ENCODE measurements at regions not wholly inside any gene's neighbourhood (a gene's known extent, or its start where the extent isn't known, plus 50 kb on each side); places are given as distances from the start of the nearest gene placed in this dataset.
"Not testable (repeated sequence)": the region's sequence is repeated elsewhere in the genome, so short reads cannot be mapped to it uniquely, and the experiment has no call there.

DNA sequence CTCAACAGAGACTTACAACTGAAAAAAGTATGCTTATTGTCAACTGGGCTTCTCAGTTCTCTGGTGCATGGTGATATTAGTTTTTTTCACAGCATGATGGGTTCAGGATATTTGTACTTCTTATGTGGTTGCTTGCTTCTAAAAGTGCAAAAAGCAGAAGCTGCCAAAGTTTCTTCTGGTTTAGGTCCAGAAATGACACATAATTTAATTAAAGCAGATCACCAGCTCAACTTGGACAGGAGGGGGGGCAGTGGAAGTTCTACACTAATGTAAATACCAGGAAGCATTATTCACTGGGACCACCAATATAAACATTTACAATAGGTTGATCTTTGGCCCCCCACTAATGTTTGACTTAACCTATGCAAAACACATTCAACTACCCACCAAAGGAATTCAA is 354.8 kb upstream of the BRINP3 start:
- no peak for DNase-seq (ENCODE audit: low read depth)
- Histone ChIP-seq H3K9me3 (ENCODE audit: control insufficient read depth, low read length) (peaks cover 3% of the 10 kb centered on the region), H3K36me3 (ENCODE audit: control insufficient read depth, insufficient read depth, low read length, severe bottlenecking) (no peaks in the 10 kb centered on the region), H3K27me3 (replicated peaks; ENCODE audit: control insufficient read depth, insufficient read depth, low read length) (no peaks in the 10 kb centered on the region), H3K9ac (ENCODE audit: low read length) (no peak overlapping the region), H3K4me1 (ENCODE audit: control insufficient read depth, insufficient read depth, low read length) (no peaks in the 10 kb centered on the region), H3K4me3 (ENCODE audit: low read length) (no peak overlapping the region)

DNA sequence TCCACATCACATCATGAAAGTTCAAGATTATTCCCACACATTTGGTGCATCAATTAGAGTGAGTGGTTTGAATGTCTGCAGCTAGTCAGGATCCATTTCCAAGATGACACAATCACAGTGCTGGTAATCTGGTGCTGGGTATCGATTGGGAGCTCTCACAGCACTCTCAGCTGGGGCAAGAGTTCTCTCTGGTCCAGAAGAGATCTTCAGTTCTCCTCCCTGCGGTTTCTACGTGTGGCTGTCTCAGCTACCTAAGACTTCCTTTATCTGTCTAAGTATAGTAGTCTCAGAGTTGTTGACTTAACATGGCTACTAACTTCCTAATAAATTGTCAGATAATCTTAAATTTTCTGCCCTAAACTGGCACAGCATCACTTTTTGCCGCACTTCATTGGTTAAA is 358.0 kb upstream of the BRINP3 start:
- no peaks in the 10 kb centered on the region for H3K9me3 ChIP-seq (ENCODE audit: control insufficient read depth, low read length)
- no peak for DNase-seq (ENCODE audit: low read depth)

GRCh38 chr1:190837200-190837599 is 359.5 kb upstream of the BRINP3 start:
- not testable (repeated sequence) for H3K36me3 ChIP-seq (ENCODE audit: control insufficient read depth, insufficient read depth, low read length, severe bottlenecking); H3K4me1 ChIP-seq (ENCODE audit: control insufficient read depth, insufficient read depth, low read length); H3K4me3 ChIP-seq (ENCODE audit: low read length); DNase-seq (ENCODE audit: low read depth); H3K9ac ChIP-seq (ENCODE audit: low read length); H3K27me3 ChIP-seq (replicated peaks; ENCODE audit: control insufficient read depth, insufficient read depth, low read length); H3K9me3 ChIP-seq (ENCODE audit: control insufficient read depth, low read length)

More for the DNA sequence above, 358.0 kb upstream of the BRINP3 start:
- no peaks in the 10 kb centered on the region for H3K4me1 ChIP-seq (ENCODE audit: control insufficient read depth, insufficient read depth, low read length)
- H3K36me3 ChIP-seq (ENCODE audit: control insufficient read depth, insufficient read depth, low read length, severe bottlenecking) = no peaks in the 10 kb centered on the region
- H3K4me3 ChIP-seq (ENCODE audit: low read length) = no peak overlapping the region
- H3K9ac ChIP-seq (ENCODE audit: low read length) = no peak overlapping the region
- no peaks in the 10 kb centered on the region for H3K27me3 ChIP-seq (replicated peaks; ENCODE audit: control insufficient read depth, insufficient read depth, low read length)

GRCh38 chr1:190837888-190838287 is 360.2 kb upstream of the BRINP3 start:
- H3K9me3 ChIP-seq (ENCODE audit: control insufficient read depth, low read length) = no peaks in the 10 kb centered on the region
- H3K9ac ChIP-seq (ENCODE audit: low read length) = no peak overlapping the region
- no peaks in the 10 kb centered on the region for H3K36me3 ChIP-seq (ENCODE audit: control insufficient read depth, insufficient read depth, low read length, severe bottlenecking)
- no peaks in the 10 kb centered on the region for H3K4me1 ChIP-seq (ENCODE audit: control insufficient read depth, insufficient read depth, low read length)
- no peak for DNase-seq (ENCODE audit: low read depth)
- no peaks in the 10 kb centered on the region for H3K27me3 ChIP-seq (replicated peaks; ENCODE audit: control insufficient read depth, insufficient read depth, low read length)
- H3K4me3 ChIP-seq (ENCODE audit: low read length) = no peak overlapping the region

GRCh38 chr1:190847166-190847565 is 369.5 kb upstream of the BRINP3 start:
- no peak overlapping the region for H3K4me3 ChIP-seq (ENCODE audit: low read length)
- H3K4me1 ChIP-seq (ENCODE audit: control insufficient read depth, insufficient read depth, low read length) = no peaks in the 10 kb centered on the region
- no peak overlapping the region for H3K9ac ChIP-seq (ENCODE audit: low read length)
- H3K36me3 ChIP-seq (ENCODE audit: control insufficient read depth, insufficient read depth, low read length, severe bottlenecking) = no peaks in the 10 kb centered on the region
- H3K9me3 ChIP-seq (ENCODE audit: control insufficient read depth, low read length) = no peaks in the 10 kb centered on the region
- DNase-seq (ENCODE audit: low read depth) = no peak
- H3K27me3 ChIP-seq (replicated peaks; ENCODE audit: control insufficient read depth, insufficient read depth, low read length) = no peaks in the 10 kb centered on the region

GRCh38 chr1:190849346-190849745 is 371.7 kb upstream of the BRINP3 start:
- no peaks in the 10 kb centered on the region for H3K27me3 ChIP-seq (replicated peaks; ENCODE audit: control insufficient read depth, insufficient read depth, low read length)
- H3K9ac ChIP-seq (ENCODE audit: low read length) = no peak overlapping the region
- no peaks in the 10 kb centered on the region for H3K4me1 ChIP-seq (ENCODE audit: control insufficient read depth, insufficient read depth, low read length)
- H3K9me3 ChIP-seq (ENCODE audit: control insufficient read depth, low read length) = no peaks in the 10 kb centered on the region
- H3K36me3 ChIP-seq (ENCODE audit: control insufficient read depth, insufficient read depth, low read length, severe bottlenecking) = no peaks in the 10 kb centered on the region
- H3K4me3 ChIP-seq (ENCODE audit: low read length) = no peak overlapping the region
- no peak for DNase-seq (ENCODE audit: low read depth)

DNA sequence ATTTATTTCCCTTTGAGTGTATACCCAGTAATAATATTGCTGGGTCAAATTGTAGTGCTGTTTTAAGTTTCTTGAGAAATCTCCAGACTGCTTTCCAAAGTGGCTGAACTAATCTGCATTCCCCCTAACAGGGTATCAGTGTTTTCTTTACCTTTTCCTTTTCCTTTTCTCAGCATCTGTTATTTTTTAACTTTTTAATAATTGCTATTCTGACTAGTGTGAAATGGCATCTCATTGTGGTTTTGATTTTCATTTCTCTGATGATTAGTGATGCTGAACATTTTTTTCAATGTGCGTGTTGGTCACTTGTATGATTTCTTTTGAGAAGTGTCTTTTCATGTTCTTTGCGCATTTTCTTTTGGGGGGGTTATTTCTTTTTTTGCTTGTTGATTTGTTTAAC is 374.9 kb upstream of the BRINP3 start:
- Histone ChIP-seq H3K36me3 (ENCODE audit: control insufficient read depth, insufficient read depth, low read length, severe bottlenecking) (no peaks in the 10 kb centered on the region), H3K27me3 (replicated peaks; ENCODE audit: control insufficient read depth, insufficient read depth, low read length) (no peaks in the 10 kb centered on the region), H3K9ac (ENCODE audit: low read length) (no peak overlapping the region), H3K4me1 (ENCODE audit: control insufficient read depth, insufficient read depth, low read length) (no peaks in the 10 kb centered on the region), H3K4me3 (ENCODE audit: low read length) (no peak overlapping the region), H3K9me3 (ENCODE audit: control insufficient read depth, low read length) (no peaks in the 10 kb centered on the region)
- DNase-seq (ENCODE audit: low read depth) = no peak

DNA sequence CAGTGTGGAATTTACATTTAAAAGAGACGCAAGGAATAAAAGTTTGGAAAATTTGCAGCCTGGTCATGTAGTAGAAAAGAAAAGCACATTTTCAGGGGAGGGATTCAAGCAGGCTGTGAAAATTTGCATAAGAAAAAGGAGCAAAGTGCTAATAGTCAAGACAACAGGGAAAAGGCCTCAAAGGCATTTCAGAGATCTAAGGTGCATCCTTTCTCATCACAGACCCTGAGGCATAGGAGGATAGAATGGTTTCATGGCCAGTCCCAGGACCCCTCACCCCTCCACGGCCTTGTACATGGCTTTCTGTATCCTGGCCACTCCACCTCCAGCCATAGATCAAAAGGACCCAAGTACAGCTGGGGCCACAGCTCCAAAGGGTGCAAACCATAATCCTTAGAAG is 380.5 kb upstream of the BRINP3 start:
- no peak for DNase-seq (ENCODE audit: low read depth)
- H3K9ac ChIP-seq (ENCODE audit: low read length) = no peak overlapping the region
- no peaks in the 10 kb centered on the region for H3K36me3 ChIP-seq (ENCODE audit: control insufficient read depth, insufficient read depth, low read length, severe bottlenecking)
- no peaks in the 10 kb centered on the region for H3K4me1 ChIP-seq (ENCODE audit: control insufficient read depth, insufficient read depth, low read length)
- no peak overlapping the region for H3K4me3 ChIP-seq (ENCODE audit: low read length)
- no peaks in the 10 kb centered on the region for H3K9me3 ChIP-seq (ENCODE audit: control insufficient read depth, low read length)
- no peaks in the 10 kb centered on the region for H3K27me3 ChIP-seq (replicated peaks; ENCODE audit: control insufficient read depth, insufficient read depth, low read length)

DNA sequence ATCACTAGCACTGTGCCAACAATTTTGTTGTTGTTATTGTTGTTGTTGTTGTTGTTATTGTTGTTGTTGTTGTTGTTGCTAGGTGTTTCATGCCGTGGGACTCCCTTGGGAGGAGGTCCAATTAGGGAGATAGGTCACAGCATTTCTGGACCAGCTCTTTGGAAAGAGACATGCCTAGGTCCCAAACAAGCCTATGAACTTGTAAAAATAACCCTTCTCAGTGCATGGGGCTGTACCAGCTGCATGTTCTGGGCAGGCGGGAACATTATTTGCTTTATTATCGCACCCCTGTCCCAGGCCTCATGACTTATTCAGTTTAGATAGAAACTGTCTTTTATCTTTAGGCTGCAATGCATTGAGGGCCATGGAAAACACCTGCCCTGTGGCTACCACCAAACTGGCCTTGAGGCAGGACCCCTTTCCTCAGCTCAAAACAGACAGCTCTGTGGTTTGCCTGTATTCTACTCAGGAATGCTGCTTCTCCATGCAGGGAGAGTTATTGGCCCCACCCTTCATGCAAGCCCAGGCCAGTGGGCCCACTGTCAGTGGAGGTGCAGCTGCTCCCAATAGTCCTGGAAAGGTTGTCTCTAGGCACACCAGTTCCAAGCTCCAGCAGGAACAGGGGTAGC is 386.5 kb upstream of the BRINP3 start:
- Histone ChIP-seq H3K36me3 (ENCODE audit: control insufficient read depth, insufficient read depth, low read length, severe bottlenecking) (no peaks in the 10 kb centered on the region), H3K4me3 (ENCODE audit: low read length) (no peak overlapping the region), H3K4me1 (ENCODE audit: control insufficient read depth, insufficient read depth, low read length) (no peaks in the 10 kb centered on the region), H3K9me3 (ENCODE audit: control insufficient read depth, low read length) (no peaks in the 10 kb centered on the region), H3K9ac (ENCODE audit: low read length) (no peak overlapping the region), H3K27me3 (replicated peaks; ENCODE audit: control insufficient read depth, insufficient read depth, low read length) (no peaks in the 10 kb centered on the region)
- DNase-seq (ENCODE audit: low read depth) = no peak

DNA sequence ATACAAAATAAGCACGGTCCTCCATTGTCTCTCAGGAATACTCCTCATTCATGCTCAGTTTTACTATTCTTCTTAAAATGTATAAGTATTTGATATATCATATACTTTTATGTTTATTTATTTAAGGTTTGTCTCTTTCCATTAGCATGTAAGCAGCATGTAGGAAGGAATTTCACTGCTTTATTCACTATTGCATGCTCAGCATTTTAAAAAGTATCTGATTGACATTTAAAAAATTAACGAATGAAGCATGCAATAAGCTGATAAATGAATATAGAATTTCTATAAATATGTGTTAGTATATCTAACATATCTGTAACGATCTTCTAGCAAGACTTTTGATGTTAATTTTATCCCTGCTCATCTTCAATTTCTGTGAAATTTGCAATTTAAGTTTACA is 402.7 kb upstream of the BRINP3 start:
- Histone ChIP-seq H3K9me3 (ENCODE audit: control insufficient read depth, low read length) (no peaks in the 10 kb centered on the region), H3K4me3 (ENCODE audit: low read length) (no peak overlapping the region), H3K4me1 (ENCODE audit: control insufficient read depth, insufficient read depth, low read length) (no peaks in the 10 kb centered on the region), H3K36me3 (ENCODE audit: control insufficient read depth, insufficient read depth, low read length, severe bottlenecking) (no peaks in the 10 kb centered on the region), H3K9ac (ENCODE audit: low read length) (no peak overlapping the region), H3K27me3 (replicated peaks; ENCODE audit: control insufficient read depth, insufficient read depth, low read length) (no peaks in the 10 kb centered on the region)
- DNase-seq (ENCODE audit: low read depth) = no peak

DNA sequence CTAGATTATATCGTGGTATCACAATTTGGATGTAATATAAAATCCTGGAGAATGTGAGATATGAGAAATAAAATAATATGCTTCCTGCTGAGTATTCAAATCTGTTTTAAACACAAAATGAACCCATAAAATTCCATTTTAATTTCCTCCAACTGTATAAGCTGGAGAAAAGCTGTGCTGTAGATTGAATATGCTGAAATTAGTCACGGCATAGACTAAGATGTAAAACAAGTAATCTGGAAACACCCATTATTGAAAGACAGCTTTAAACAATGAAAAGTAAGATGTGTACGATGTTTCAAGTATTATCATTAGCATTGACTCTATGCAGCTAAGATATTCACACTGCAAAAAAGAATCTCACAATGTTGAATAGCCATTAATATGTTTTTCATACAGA is 403.4 kb upstream of the BRINP3 start:
- no peak overlapping the region for H3K4me3 ChIP-seq (ENCODE audit: low read length)
- no peak overlapping the region for H3K9ac ChIP-seq (ENCODE audit: low read length)
- no peaks in the 10 kb centered on the region for H3K9me3 ChIP-seq (ENCODE audit: control insufficient read depth, low read length)
- no peaks in the 10 kb centered on the region for H3K27me3 ChIP-seq (replicated peaks; ENCODE audit: control insufficient read depth, insufficient read depth, low read length)
- DNase-seq (ENCODE audit: low read depth) = no peak
- no peaks in the 10 kb centered on the region for H3K36me3 ChIP-seq (ENCODE audit: control insufficient read depth, insufficient read depth, low read length, severe bottlenecking)
- no peaks in the 10 kb centered on the region for H3K4me1 ChIP-seq (ENCODE audit: control insufficient read depth, insufficient read depth, low read length)

GRCh38 chr1:190897233-190897632 is 419.6 kb upstream of the BRINP3 start:
- Histone ChIP-seq H3K36me3 (ENCODE audit: control insufficient read depth, insufficient read depth, low read length, severe bottlenecking) (no peaks in the 10 kb centered on the region), H3K4me1 (ENCODE audit: control insufficient read depth, insufficient read depth, low read length) (no peaks in the 10 kb centered on the region), H3K4me3 (ENCODE audit: low read length) (no peak overlapping the region), H3K9me3 (ENCODE audit: control insufficient read depth, low read length) (no peaks in the 10 kb centered on the region), H3K9ac (ENCODE audit: low read length) (no peak overlapping the region), H3K27me3 (replicated peaks; ENCODE audit: control insufficient read depth, insufficient read depth, low read length) (no peaks in the 10 kb centered on the region)
- DNase-seq (ENCODE audit: low read depth) = no peak
